HG02973 (cell line): ENCODE measurements at regions not wholly inside any gene's neighbourhood (a gene's known extent, or its start where the extent isn't known, plus 50 kb on each side); places are given as distances from the start of the nearest gene placed in this dataset.
"Not testable (repeated sequence)": the region's sequence is repeated elsewhere in the genome, so short reads cannot be mapped to it uniquely, and the experiment has no call there.

Source experiments
- ATAC-seq: cut with Tn5 transposase; IDR thresholded peaks from one replicate; pipeline ENCODE4 v1.9.1; 2021; ENCODE audit warnings: moderate library complexity; ENCODE audit not compliant: unreplicated experiment

GRCh38 chr2:153622285-153622684 lies 143.7 kb upstream of the RPRM start:
- no peak for ATAC-seq

GRCh38 chr2:153623020-153623419 lies 144.5 kb upstream of the RPRM start:
- ATAC-seq = no peak

GRCh38 chr2:153626676-153627075 lies 148.1 kb upstream of the RPRM start:
- no peak for ATAC-seq

GRCh38 chr2:153635494-153635893 lies 156.9 kb upstream of the RPRM start:
- no peak for ATAC-seq

- no peak for ATAC-seq
Observed at GRCh38 chr2:153641046-153641445, 162.5 kb upstream of the RPRM start.

GRCh38 chr2:153644955-153645354 lies 166.4 kb upstream of the RPRM start:
- ATAC-seq = no peak

- no peak for ATAC-seq
Observed at GRCh38 chr2:153645599-153645998, 167.0 kb upstream of the RPRM start.

- no peak for ATAC-seq
Observed at GRCh38 chr2:153657651-153658050, 179.1 kb upstream of the RPRM start.

GRCh38 chr2:153661801-153662200 lies 183.2 kb upstream of the RPRM start:
- no peak for ATAC-seq

GRCh38 chr2:153663371-153663770 lies 184.8 kb upstream of the RPRM start:
- no peak for ATAC-seq

GRCh38 chr2:153664009-153664408 lies 185.4 kb upstream of the RPRM start:
- not testable (repeated sequence) for ATAC-seq

GRCh38 chr2:153667475-153667874 lies 188.9 kb upstream of the RPRM start:
- no peak for ATAC-seq

- no peak for ATAC-seq
Observed at GRCh38 chr2:153668923-153669322, 190.4 kb upstream of the RPRM start.

GRCh38 chr2:153710128-153710527 lies 161.6 kb upstream of the GALNT13 start:
- no peak for ATAC-seq

GRCh38 chr2:153715218-153715850 lies 156.4 kb upstream of the GALNT13 start:
- no peak for ATAC-seq

- ATAC-seq = no peak
Observed at GRCh38 chr2:153717060-153717459, 154.7 kb upstream of the GALNT13 start.

GRCh38 chr2:153739394-153739793 lies 132.3 kb upstream of the GALNT13 start:
- ATAC-seq = no peak

GRCh38 chr2:153761936-153762335 lies 109.8 kb upstream of the GALNT13 start:
- ATAC-seq = no peak

GRCh38 chr2:153766415-153766814 lies 105.3 kb upstream of the GALNT13 start:
- no peak for ATAC-seq

- no peak for ATAC-seq
Observed at GRCh38 chr2:153770359-153770991, 101.2 kb upstream of the GALNT13 start.

- ATAC-seq = no peak
Observed at GRCh38 chr2:153780241-153780640, 91.5 kb upstream of the GALNT13 start.

GRCh38 chr2:153786016-153786415 lies 85.7 kb upstream of the GALNT13 start:
- no peak for ATAC-seq

- ATAC-seq = no peak
Observed at GRCh38 chr2:153787612-153788011, 84.1 kb upstream of the GALNT13 start.
